HG02852 (cell line): ENCODE measurements at regions not wholly inside any gene's neighbourhood (a gene's known extent, or its start where the extent isn't known, plus 50 kb on each side); places are given as distances from the start of the nearest gene placed in this dataset.
"Not testable (repeated sequence)": the region's sequence is repeated elsewhere in the genome, so short reads cannot be mapped to it uniquely, and the experiment has no call there.

Source experiments
- ATAC-seq: cut with Tn5 transposase; IDR thresholded peaks from one replicate; pipeline ENCODE4 v1.9.1; 2021; ENCODE audit warnings: mild to moderate bottlenecking, moderate library complexity; ENCODE audit not compliant: unreplicated experiment

GRCh38 chr10:108323274-108323798, 1158.8 kb upstream of the SORCS1 start:
- no peak for ATAC-seq

GRCh38 chr10:108319434-108320222, 1155.1 kb upstream of the SORCS1 start:
- ATAC-seq: no peak

- ATAC-seq: not testable (repeated sequence)
These were observed 1151.1 kb upstream of the SORCS1 start for GRCh38 chr10:108315636-108316035.

GRCh38 chr10:108307925-108308312, 1143.4 kb upstream of the SORCS1 start:
- no peak for ATAC-seq

- no peak for ATAC-seq
These were observed 1142.9 kb upstream of the SORCS1 start for GRCh38 chr10:108307250-108307924.

GRCh38 chr10:108303149-108303548, 1138.6 kb upstream of the SORCS1 start:
- no peak for ATAC-seq

- ATAC-seq: no peak
These were observed 1136.5 kb upstream of the SORCS1 start for GRCh38 chr10:108301002-108301401.

- no peak for ATAC-seq
These were observed 1126.3 kb upstream of the SORCS1 start for GRCh38 chr10:108290823-108291222.

GRCh38 chr10:108275895-108276685, 1111.6 kb upstream of the SORCS1 start:
- no peak for ATAC-seq

GRCh38 chr10:108260383-108260906, 1095.9 kb upstream of the SORCS1 start:
- no peak for ATAC-seq

GRCh38 chr10:108254089-108254488, 1089.6 kb upstream of the SORCS1 start:
- ATAC-seq: no peak

GRCh38 chr10:108252771-108253170, 1088.3 kb upstream of the SORCS1 start:
- ATAC-seq: no peak

- ATAC-seq: no peak
These were observed 1086.6 kb upstream of the SORCS1 start for GRCh38 chr10:108250936-108251620.

- no peak for ATAC-seq
These were observed 1085.4 kb upstream of the SORCS1 start for GRCh38 chr10:108249940-108250339.

GRCh38 chr10:108244443-108245228, 1080.1 kb upstream of the SORCS1 start:
- ATAC-seq: no peak

GRCh38 chr10:108241166-108241565, 1076.7 kb upstream of the SORCS1 start:
- no peak for ATAC-seq

- ATAC-seq: no peak
These were observed 1073.8 kb upstream of the SORCS1 start for GRCh38 chr10:108238261-108238660.

GRCh38 chr10:108230478-108231170, 1066.1 kb upstream of the SORCS1 start:
- no peak for ATAC-seq

- no peak for ATAC-seq
These were observed 1044.2 kb upstream of the SORCS1 start for GRCh38 chr10:108208732-108209131.
